ENCODE measurements at regions not wholly inside any gene's neighbourhood (a gene's known extent, or its start where the extent isn't known, plus 50 kb on each side); places are given as distances from the start of the nearest gene placed in this dataset.
"Not testable (repeated sequence)": the region's sequence is repeated elsewhere in the genome, so short reads cannot be mapped to it uniquely, and the experiment has no call there.

- DNase-seq = not testable (repeated sequence)
These were observed 374.6 kb downstream of the ANAPC1 start for GRCh38 chr2:111509225-111509869.

- DNase-seq = not testable (repeated sequence)
These were observed 373.6 kb downstream of the ANAPC1 start for GRCh38 chr2:111510384-111510783.

GRCh38 chr2:111511062-111511461, 372.9 kb downstream of the ANAPC1 start:
- DNase-seq = not testable (repeated sequence)

GRCh38 chr2:111512378-111512777, 371.6 kb downstream of the ANAPC1 start:
- DNase-seq = not testable (repeated sequence)

GRCh38 chr2:111514138-111514537, 369.9 kb downstream of the ANAPC1 start:
- DNase-seq = not testable (repeated sequence)

GRCh38 chr2:111517050-111517720, 366.8 kb downstream of the ANAPC1 start:
- not testable (repeated sequence) for DNase-seq

- not testable (repeated sequence) for DNase-seq
These were observed 366.3 kb downstream of the ANAPC1 start for GRCh38 chr2:111517721-111518053.

GRCh38 chr2:111519071-111519470, 364.9 kb downstream of the ANAPC1 start:
- no peak for DNase-seq

- no peak for DNase-seq
These were observed 361.7 kb downstream of the ANAPC1 start for GRCh38 chr2:111522231-111522768.

GRCh38 chr2:111523009-111523408, 361.0 kb downstream of the ANAPC1 start:
- DNase-seq = no peak

- DNase-seq = not testable (repeated sequence)
These were observed 359.0 kb downstream of the ANAPC1 start for GRCh38 chr2:111525026-111525425.

- not testable (repeated sequence) for DNase-seq
These were observed 357.9 kb downstream of the ANAPC1 start for GRCh38 chr2:111526041-111526639.

- not testable (repeated sequence) for DNase-seq
These were observed 356.1 kb downstream of the ANAPC1 start for GRCh38 chr2:111527707-111528400.

- not testable (repeated sequence) for DNase-seq
These were observed 355.0 kb downstream of the ANAPC1 start for GRCh38 chr2:111529022-111529421.

GRCh38 chr2:111530239-111530965, 353.6 kb downstream of the ANAPC1 start:
- peak in 1 of 5 donors; percentile 55 for DNase-seq

GRCh38 chr2:111532682-111533556, 351.1 kb downstream of the ANAPC1 start:
- DNase-seq = peak in 1 of 5 donors; percentile 33

- DNase-seq = peak in 1 of 5 donors; percentile 71
These were observed 350.3 kb downstream of the ANAPC1 start for GRCh38 chr2:111533557-111534247.

GRCh38 chr2:111534910-111535352, 349.1 kb downstream of the ANAPC1 start:
- DNase-seq = peak in 1 of 5 donors; percentile 59

GRCh38 chr2:111535404-111535803, 348.6 kb downstream of the ANAPC1 start:
- no peak for DNase-seq

GRCh38 chr2:111537078-111537655, 346.8 kb downstream of the ANAPC1 start:
- no peak for DNase-seq

Measured in T-helper 1 cell (primary cell).